A549 (cell line): ENCODE measurements at regions not wholly inside any gene's neighbourhood (a gene's known extent, or its start where the extent isn't known, plus 50 kb on each side); places are given as distances from the start of the nearest gene placed in this dataset.

Experiments used
- CBX8 ChIP-seq: fragments of 200-600 bp; sonication (generic); IDR thresholded peaks from 2 replicates; pipeline ENCODE4 v1.6.1; 2016
- CTCF ChIP-seq: fragments of >200 bp; sonication (Bioruptor Twin); formaldehyde crosslinking; IDR thresholded peaks from 3 replicates; pipeline ENCODE4 v1.5.1; 2016
- E2F6 ChIP-seq: IDR thresholded peaks from 2 replicates; pipeline ENCODE4 v1.6.1; 2012; ENCODE audit warnings: low read depth, borderline replicate concordance
- ELK1 ChIP-seq: fragments of 150-350 bp; IDR thresholded peaks from 2 replicates; pipeline ENCODE4 v1.6.1; 2014; ENCODE audit warnings: low read depth, mild to moderate bottlenecking, low read length
- HOXA7 ChIP-seq: fragments of 250-450 bp; sonication (Bioruptor Pico); IDR thresholded peaks from 2 replicates; pipeline ENCODE4 v1.5.0; 2020; ENCODE audit warnings: mild to moderate bottlenecking, moderate library complexity
- KDM5A ChIP-seq: fragments of 200-600 bp; sonication (generic); IDR thresholded peaks from 2 replicates; pipeline ENCODE4 v1.6.1; 2016; ENCODE audit warnings: antibody characterized with exemption, mild to moderate bottlenecking
- PBX3 ChIP-seq: IDR thresholded peaks from 2 replicates; pipeline ENCODE4 v1.6.1; 2012
- PHF8 ChIP-seq: fragments of 200-600 bp; sonication (generic); IDR thresholded peaks from 2 replicates; pipeline ENCODE4 v1.6.1; 2016; ENCODE audit warnings: low read depth, mild to moderate bottlenecking, antibody characterized with exemption, moderate library complexity, borderline replicate concordance
- POLR2A ChIP-seq: IDR thresholded peaks from 2 replicates; pipeline ENCODE4 v1.6.1; 2012; ENCODE audit warnings: mild to moderate bottlenecking, low read length
- RARB ChIP-seq: fragments of 250-450 bp; sonication (Bioruptor Pico); IDR thresholded peaks from 2 replicates; pipeline ENCODE4 v1.8.0; 2021; ENCODE audit warnings: mild to moderate bottlenecking, moderate library complexity
- REST ChIP-seq: fragments of 200-600 bp; sonication (generic); IDR thresholded peaks from 2 replicates; pipeline ENCODE4 v1.6.1; 2016; ENCODE audit warnings: antibody characterized with exemption, mild to moderate bottlenecking, moderate library complexity

GRCh38 chr10:29811751-29812427 lies 177.1 kb upstream of the SVIL start:
- TF ChIP-seq CBX8, result no peak
- TF ChIP-seq POLR2A, result no peak
- TF ChIP-seq RARB (CRISPR knock-in tag), result no peak
- no peak for TF ChIP-seq PBX3
- no peak for TF ChIP-seq CTCF
- TF ChIP-seq PHF8, result no peak
- no peak for TF ChIP-seq ELK1
- TF ChIP-seq KDM5A, result no peak
- no peak for TF ChIP-seq E2F6
- no peak for TF ChIP-seq REST
- no peak for TF ChIP-seq HOXA7 (CRISPR knock-in tag)
